ENCODE measurements at regions not wholly inside any gene's neighbourhood (a gene's known extent, or its start where the extent isn't known, plus 50 kb on each side); places are given as distances from the start of the nearest gene placed in this dataset.

- no peaks in the 10 kb centered on the region for H3K9me3 ChIP-seq (replicated peaks; ENCODE audit: control insufficient read depth, insufficient read depth, low read length)
- H3K4me3 ChIP-seq (replicated peaks in 1 of 3; ENCODE audit: insufficient read depth in 1 of 3, low read depth in 1 of 3, low read length in 3 of 3), result no peak overlapping the region
- H2AFZ ChIP-seq (ENCODE audit: low read depth, low read length), result no peak overlapping the region
- POLR2A ChIA-PET, result no interaction called here
- CTCF ChIA-PET, result no interaction called here
- H4K20me1 ChIP-seq (replicated peaks; ENCODE audit: control insufficient read depth, extremely low read depth, insufficient read depth, low read length), result no peaks in the 10 kb centered on the region
- TF ChIP-seq CTCF (IDR thresholded peaks at IDR 0.05; ENCODE audit: extremely low read depth in 1 of 2, insufficient read depth in 1 of 2, low read depth in 1 of 2, low read length in 2 of 2), result no peak
- TF ChIP-seq FOS (IDR thresholded peaks at IDR 0.05; ENCODE audit: borderline replicate concordance, insufficient read depth, low read length), result no peak
- TF ChIP-seq MYC (IDR thresholded peaks at IDR 0.05; ENCODE audit: low read depth, low read length), result no peak
- TF ChIP-seq MAX (IDR thresholded peaks at IDR 0.05; ENCODE audit: insufficient read depth, insufficient read length), result no peak
- H3K4me2 ChIP-seq (ENCODE audit: insufficient read depth, low read length), result no peak overlapping the region
- peaks cover 0 to 5% of the 10 kb centered on the region in 2 experiments for H3K27me3 ChIP-seq (ENCODE audit: control insufficient read depth in 2 of 2, insufficient read depth in 2 of 2, low read length in 2 of 2)
- H3K79me2 ChIP-seq (ENCODE audit: control insufficient read depth, insufficient read depth, low read length), result no peaks in the 10 kb centered on the region
- no peaks in the 10 kb centered on the region for H3K4me1 ChIP-seq (ENCODE audit: control insufficient read depth, extremely low read depth, insufficient read depth, low read length)
- dilution Hi-C loops (cut with MboI; ENCODE audit: extremely low pct_ligation_motif_present, low sequenced_read_pairs) (no loop called here), intact Hi-C loops (cut with micrococcal nuclease) (no loop called here)
- DNase-seq (ENCODE audit: low read depth, low spot score) (no peak), FAIRE-seq (no peak)
- H3K27ac ChIP-seq (ENCODE audit: insufficient read depth, low read depth, low read length), result no peak overlapping the region
- H3K9me1 ChIP-seq (replicated peaks; ENCODE audit: control insufficient read depth, extremely low read depth, insufficient read depth, low read length), result no peaks in the 10 kb centered on the region
- BruUV-seq (replicated peaks), result no TSS peak
- H3K36me3 ChIP-seq (ENCODE audit: control insufficient read depth in 2 of 2, extremely low read depth in 1 of 2, insufficient read depth in 2 of 2, low read length in 2 of 2), result no peaks in the 10 kb centered on the region
- H3K9ac ChIP-seq (replicated peaks; ENCODE audit: extremely low read depth, insufficient read depth, low read length), result no peak overlapping the region
These were observed 119.8 kb upstream of the ZBTB40 start for GRCh38 chr1:22331618-22332423.

GRCh38 chr1:22332424-22332717, 119.3 kb upstream of the ZBTB40 start:
- POLR2A ChIA-PET, result no interaction called here
- Histone ChIP-seq H3K4me2 (ENCODE audit: insufficient read depth, low read length) (no peak overlapping the region), H3K79me2 (ENCODE audit: control insufficient read depth, insufficient read depth, low read length) (no peaks in the 10 kb centered on the region), H3K27ac (ENCODE audit: insufficient read depth, low read depth, low read length) (no peak overlapping the region), H3K9me3 (replicated peaks; ENCODE audit: control insufficient read depth, insufficient read depth, low read length) (no peaks in the 10 kb centered on the region), H3K9me1 (replicated peaks; ENCODE audit: control insufficient read depth, extremely low read depth, insufficient read depth, low read length) (no peaks in the 10 kb centered on the region), H3K36me3 (ENCODE audit: control insufficient read depth in 2 of 2, extremely low read depth in 1 of 2, insufficient read depth in 2 of 2, low read length in 2 of 2) (no peaks in the 10 kb centered on the region), H3K9ac (replicated peaks; ENCODE audit: extremely low read depth, insufficient read depth, low read length) (no peak overlapping the region), H2AFZ (ENCODE audit: low read depth, low read length) (no peak overlapping the region), H3K4me1 (ENCODE audit: control insufficient read depth, extremely low read depth, insufficient read depth, low read length) (no peaks in the 10 kb centered on the region), H3K27me3 (ENCODE audit: control insufficient read depth in 2 of 2, insufficient read depth in 2 of 2, low read length in 2 of 2) (peaks cover 0 to 5% of the 10 kb centered on the region in 2 experiments), H4K20me1 (replicated peaks; ENCODE audit: control insufficient read depth, extremely low read depth, insufficient read depth, low read length) (no peaks in the 10 kb centered on the region), H3K4me3 (replicated peaks in 1 of 3; ENCODE audit: insufficient read depth in 1 of 3, low read depth in 1 of 3, low read length in 3 of 3) (no peak overlapping the region)
- CTCF ChIA-PET, result no interaction called here
- FAIRE-seq, result no peak
- TF ChIP-seq EZH2 (IDR thresholded peaks at IDR 0.05; ENCODE audit: borderline replicate concordance, low read depth, low read length, severe bottlenecking) (no peak), JUN (IDR thresholded peaks at IDR 0.05; ENCODE audit: borderline replicate concordance, insufficient read depth, insufficient read length, low read depth) (no peak), CTCF (IDR thresholded peaks at IDR 0.05; ENCODE audit: extremely low read depth in 1 of 2, insufficient read depth in 1 of 2, low read depth in 1 of 2, low read length in 2 of 2) (no peak), MYC (IDR thresholded peaks at IDR 0.05; ENCODE audit: low read depth, low read length) (no peak), POLR2AphosphoS5 (IDR thresholded peaks at IDR 0.05; ENCODE audit: insufficient read depth, low read depth, low read length) (no peak), MAX (IDR thresholded peaks at IDR 0.05; ENCODE audit: insufficient read depth, insufficient read length) (no peak), FOS (IDR thresholded peaks at IDR 0.05; ENCODE audit: borderline replicate concordance, insufficient read depth, low read length) (no peak), GATA2 (IDR thresholded peaks at IDR 0.05; ENCODE audit: insufficient read depth, insufficient read length, low read depth, low read length) (no peak), POLR2A (IDR thresholded peaks at IDR 0.05; ENCODE audit: low read depth, low read length) (no peak)
- no peak for DNase-seq (ENCODE audit: low read depth, low spot score)
- dilution Hi-C loops (cut with MboI; ENCODE audit: extremely low pct_ligation_motif_present, low sequenced_read_pairs), result no loop called here
- BruUV-seq (replicated peaks), result no TSS peak
- intact Hi-C loops (cut with micrococcal nuclease), result no loop called here

All from endothelial cell of umbilical vein (primary cell).